ENCODE measurements at regions not wholly inside any gene's neighbourhood (a gene's known extent, or its start where the extent isn't known, plus 50 kb on each side); places are given as distances from the start of the nearest gene placed in this dataset.

GRCh38 chr3:162147996-162148395 lies 651.4 kb downstream of the OTOL1 start:
- Histone ChIP-seq H3K4me2 (no peak overlapping the region), H3K9ac (no peak overlapping the region), H3K27ac (no peak overlapping the region), H3K4me1 (no peaks in the 10 kb centered on the region), H3K9me3 (replicated peaks in 1 of 11) (no peaks in the 10 kb centered on the region), H3K36me3 (no peaks in the 10 kb centered on the region), H4K20me1 (no peaks in the 10 kb centered on the region), H3K4me3 (no peak overlapping the region), H3K27me3 (no peaks in the 10 kb centered on the region)
- TF ChIP-seq Cebpa-rat (IDR thresholded peaks at IDR 0.05), result no peak

GRCh38 chr3:162150790-162151189 lies 654.2 kb downstream of the OTOL1 start:
- no peak overlapping the region for H3K9ac ChIP-seq
- TF ChIP-seq Cebpa-rat (IDR thresholded peaks at IDR 0.05), result no peak
- no peaks in the 10 kb centered on the region for H3K9me3 ChIP-seq (replicated peaks in 1 of 11)
- H3K27me3 ChIP-seq, result no peaks in the 10 kb centered on the region
- no peak overlapping the region for H3K4me3 ChIP-seq
- H3K27ac ChIP-seq, result no peak overlapping the region
- H4K20me1 ChIP-seq, result no peaks in the 10 kb centered on the region
- no peaks in the 10 kb centered on the region for H3K36me3 ChIP-seq
- H3K4me1 ChIP-seq, result no peaks in the 10 kb centered on the region
- no peak overlapping the region for H3K4me2 ChIP-seq

GRCh38 chr3:162152636-162153035 lies 656.0 kb downstream of the OTOL1 start:
- H3K4me2 ChIP-seq, result no peak overlapping the region
- no peak for TF ChIP-seq Cebpa-rat (IDR thresholded peaks at IDR 0.05)
- no peak overlapping the region for H3K4me3 ChIP-seq
- H3K27ac ChIP-seq, result no peak overlapping the region
- no peaks in the 10 kb centered on the region for H3K36me3 ChIP-seq
- H4K20me1 ChIP-seq, result no peaks in the 10 kb centered on the region
- H3K9ac ChIP-seq, result no peak overlapping the region
- no peaks in the 10 kb centered on the region for H3K4me1 ChIP-seq
- H3K27me3 ChIP-seq, result no peaks in the 10 kb centered on the region
- H3K9me3 ChIP-seq (replicated peaks in 1 of 11), result no peaks in the 10 kb centered on the region

GRCh38 chr3:162161595-162161994 lies 665.0 kb downstream of the OTOL1 start:
- Histone ChIP-seq H3K27me3 (no peaks in the 10 kb centered on the region), H3K4me1 (no peaks in the 10 kb centered on the region), H3K9ac (no peak overlapping the region), H3K4me3 (no peak overlapping the region), H3K27ac (no peak overlapping the region), H3K4me2 (no peak overlapping the region), H4K20me1 (no peaks in the 10 kb centered on the region), H3K36me3 (no peaks in the 10 kb centered on the region), H3K9me3 (replicated peaks in 1 of 11) (no peaks in the 10 kb centered on the region)
- TF ChIP-seq Cebpa-rat (IDR thresholded peaks at IDR 0.05), result no peak

- Histone ChIP-seq H3K9me3 (replicated peaks in 1 of 11) (no peaks in the 10 kb centered on the region), H3K27me3 (no peaks in the 10 kb centered on the region), H3K9ac (no peak overlapping the region), H3K4me2 (no peak overlapping the region), H3K4me3 (no peak overlapping the region), H3K4me1 (peaks cover 0 to 11% (median 0%) of the 10 kb centered on the region in 10 experiments; a peak in 5 of 20 replicates), H4K20me1 (no peaks in the 10 kb centered on the region), H3K36me3 (no peaks in the 10 kb centered on the region), H3K27ac (no peak overlapping the region)
- TF ChIP-seq Cebpa-rat (IDR thresholded peaks at IDR 0.05), result no peak
Observed at GRCh38 chr3:162165346-162165745, 668.7 kb downstream of the OTOL1 start.

- Histone ChIP-seq H4K20me1 (no peaks in the 10 kb centered on the region), H3K9ac (no peak overlapping the region), H3K4me1 (peaks cover 0 to 20% (median 0%) of the 10 kb centered on the region in 10 experiments; a peak in 5 of 20 replicates), H3K4me2 (no peak overlapping the region), H3K27ac (no peak overlapping the region), H3K27me3 (no peaks in the 10 kb centered on the region), H3K36me3 (no peaks in the 10 kb centered on the region), H3K9me3 (replicated peaks in 1 of 11) (no peaks in the 10 kb centered on the region), H3K4me3 (no peak overlapping the region)
- no peak for TF ChIP-seq Cebpa-rat (IDR thresholded peaks at IDR 0.05)
Observed at GRCh38 chr3:162166543-162166942, 669.9 kb downstream of the OTOL1 start.

GRCh38 chr3:162168715-162169114 lies 672.1 kb downstream of the OTOL1 start:
- H3K9ac ChIP-seq, result no peak overlapping the region

GRCh38 chr3:162170581-162170980 lies 674.0 kb downstream of the OTOL1 start:
- TF ChIP-seq Cebpa-rat (IDR thresholded peaks at IDR 0.05), result no peak
- H3K27ac ChIP-seq, result no peak overlapping the region

More at GRCh38 chr3:162168715-162169114, 672.1 kb downstream of the OTOL1 start:
- Histone ChIP-seq H3K27ac (no peak overlapping the region), H3K27me3 (no peaks in the 10 kb centered on the region), H3K4me2 (no peak overlapping the region), H4K20me1 (no peaks in the 10 kb centered on the region), H3K4me3 (no peak overlapping the region), H3K9me3 (replicated peaks in 1 of 11) (peaks cover 0 to 10% (median 0%) of the 10 kb centered on the region in 11 experiments; a peak in 4 of 22 replicates), H3K36me3 (no peaks in the 10 kb centered on the region), H3K4me1 (peaks cover 0 to 20% (median 0%) of the 10 kb centered on the region in 10 experiments; a peak in 5 of 20 replicates)
- no peak for TF ChIP-seq Cebpa-rat (IDR thresholded peaks at IDR 0.05)

GRCh38 chr3:162171970-162172369 lies 675.4 kb downstream of the OTOL1 start:
- H3K27me3 ChIP-seq, result no peaks in the 10 kb centered on the region
- H3K9me3 ChIP-seq (replicated peaks in 1 of 11), result peaks cover 0 to 10% (median 0%) of the 10 kb centered on the region in 11 experiments; a peak in 4 of 22 replicates
- no peaks in the 10 kb centered on the region for H3K36me3 ChIP-seq
- H3K9ac ChIP-seq, result no peak overlapping the region
- no peak overlapping the region for H3K4me3 ChIP-seq
- no peak overlapping the region for H3K27ac ChIP-seq
- peaks cover 0 to 20% (median 0%) of the 10 kb centered on the region in 10 experiments; a peak in 5 of 20 replicates for H3K4me1 ChIP-seq
- no peak overlapping the region for H3K4me2 ChIP-seq
- no peaks in the 10 kb centered on the region for H4K20me1 ChIP-seq
- no peak for TF ChIP-seq Cebpa-rat (IDR thresholded peaks at IDR 0.05)

More at GRCh38 chr3:162170581-162170980, 674.0 kb downstream of the OTOL1 start:
- Histone ChIP-seq H4K20me1 (no peaks in the 10 kb centered on the region), H3K36me3 (no peaks in the 10 kb centered on the region), H3K4me1 (peaks cover 0 to 20% (median 0%) of the 10 kb centered on the region in 10 experiments; a peak in 5 of 20 replicates), H3K9me3 (replicated peaks in 1 of 11) (peaks cover 0 to 10% (median 0%) of the 10 kb centered on the region in 11 experiments; a peak in 4 of 22 replicates), H3K4me2 (peak overlapping the region in 3 of 11 experiments; percentile 17 to 36 (median 28); a peak in 5 of 22 replicates), H3K27me3 (no peaks in the 10 kb centered on the region), H3K4me3 (no peak overlapping the region), H3K9ac (no peak overlapping the region)

- Histone ChIP-seq H3K4me3 (no peak overlapping the region), H3K4me1 (peaks cover 0 to 11% (median 0%) of the 10 kb centered on the region in 10 experiments; a peak in 5 of 20 replicates), H3K4me2 (no peak overlapping the region), H3K9ac (no peak overlapping the region), H4K20me1 (no peaks in the 10 kb centered on the region), H3K27me3 (no peaks in the 10 kb centered on the region), H3K27ac (no peak overlapping the region), H3K36me3 (no peaks in the 10 kb centered on the region), H3K9me3 (replicated peaks in 1 of 11) (peaks cover 0 to 10% (median 0%) of the 10 kb centered on the region in 11 experiments; a peak in 4 of 22 replicates)
- TF ChIP-seq Cebpa-rat (IDR thresholded peaks at IDR 0.05), result no peak
Observed at GRCh38 chr3:162175145-162175544, 678.5 kb downstream of the OTOL1 start.

Measured in BLaER1 treated with 17β-estradiol and CSF1 and Interleukin-3, amounts not matched to agents 10 nM and 100 nM (cell line).